H9 (cell line): ENCODE measurements at regions not wholly inside any gene's neighbourhood (a gene's known extent, or its start where the extent isn't known, plus 50 kb on each side); places are given as distances from the start of the nearest gene placed in this dataset.

Experiments
- DNase-seq: peaks from one replicate; pipeline ENCODE4 v3.0.0-alpha.2; 2017
- H2AFZ ChIP-seq: one replicate; pipeline ENCODE4 v1.6.1; 2013; ENCODE audit warnings: mild to moderate bottlenecking, low read length, control low read depth, moderate library complexity
- H2AK5ac ChIP-seq: 2 replicates; pipeline ENCODE4 v1.6.1; 2013; ENCODE audit warnings: low read length, control low read depth, mixed read lengths; ENCODE audit not compliant: insufficient read length
- H2BK120ac ChIP-seq: one replicate; pipeline ENCODE4 v1.6.1; 2013; ENCODE audit warnings: low read depth, mild to moderate bottlenecking, low read length, control low read depth, inconsistent platforms; ENCODE audit not compliant: poor library complexity, severe bottlenecking
- H2BK12ac ChIP-seq: 2 replicates; pipeline ENCODE4 v1.6.1; 2013; ENCODE audit warnings: low read length, control low read depth, mixed read lengths, low read depth; ENCODE audit not compliant: insufficient read length
- H2BK15ac ChIP-seq: 2 replicates; pipeline ENCODE4 v1.6.1; 2013; ENCODE audit warnings: low read depth, low read length, control low read depth
- H2BK20ac ChIP-seq: one replicate; pipeline ENCODE4 v1.6.1; 2013; ENCODE audit warnings: low read depth, mild to moderate bottlenecking, low read length, control low read depth, inconsistent platforms; ENCODE audit not compliant: poor library complexity, severe bottlenecking
- H2BK5ac ChIP-seq: 2 replicates; pipeline ENCODE4 v1.6.1; 2013; ENCODE audit warnings: low read length, control low read depth, mixed read lengths; ENCODE audit not compliant: insufficient read length
- H3K14ac ChIP-seq: 2 replicates; pipeline ENCODE4 v1.6.1; 2013; ENCODE audit warnings: low read length, control low read depth; ENCODE audit not compliant: insufficient read depth
- H3K18ac ChIP-seq: 2 replicates; pipeline ENCODE4 v1.6.1; 2013; ENCODE audit warnings: low read depth, mild to moderate bottlenecking, mixed read lengths, low read length, control low read depth; ENCODE audit not compliant: insufficient read length
- H3K23ac ChIP-seq: 2 replicates; pipeline ENCODE4 v1.6.1; 2013; ENCODE audit warnings: low read length, control low read depth, mixed read lengths, low read depth; ENCODE audit not compliant: insufficient read length
- H3K23me2 ChIP-seq: 2 replicates; pipeline ENCODE4 v1.6.1; 2013; ENCODE audit warnings: low read depth, mild to moderate bottlenecking, mixed read lengths, low read length, control low read depth; ENCODE audit not compliant: insufficient read length, poor library complexity, severe bottlenecking
- H3K27ac ChIP-seq: 2 replicates; pipeline ENCODE4 v1.5.1; 2013; ENCODE audit warnings: low read length, control low read depth, mixed read lengths, low read depth; ENCODE audit not compliant: insufficient read length
- H3K27me3 ChIP-seq: 2 replicates; pipeline ENCODE4 v1.6.1; 2013; ENCODE audit warnings: low read length, control low read depth, inconsistent platforms; ENCODE audit not compliant: insufficient read depth
- H3K4ac ChIP-seq: 2 replicates; pipeline ENCODE4 v1.6.1; 2013; ENCODE audit warnings: low read depth, mild to moderate bottlenecking, control low read depth, inconsistent platforms, low read length, moderate library complexity
- H3K4me1 ChIP-seq: 2 replicates; pipeline ENCODE4 v1.6.1; 2013; ENCODE audit warnings: low read length, control low read depth, inconsistent platforms; ENCODE audit not compliant: insufficient read depth
- H3K4me2 ChIP-seq: 2 replicates; pipeline ENCODE4 v1.6.1; 2013; ENCODE audit warnings: low read length, control low read depth, mixed read lengths; ENCODE audit not compliant: insufficient read length, insufficient read depth
- H3K56ac ChIP-seq: 2 replicates; pipeline ENCODE4 v1.6.1; 2013; ENCODE audit warnings: low read depth, mild to moderate bottlenecking, mixed read lengths, low read length, control low read depth; ENCODE audit not compliant: insufficient read length
- H3K79me1 ChIP-seq: 2 replicates; pipeline ENCODE4 v1.6.1; 2013; ENCODE audit warnings: low read depth, mild to moderate bottlenecking, moderate library complexity, low read length, control low read depth, inconsistent platforms; ENCODE audit not compliant: insufficient read depth, poor library complexity, severe bottlenecking
- H3K79me2 ChIP-seq: 2 replicates; pipeline ENCODE4 v1.6.1; 2013; ENCODE audit warnings: low read length, control low read depth, inconsistent platforms; ENCODE audit not compliant: insufficient read depth
- H3K9ac ChIP-seq: 2 replicates; pipeline ENCODE4 v1.6.1; 2013; ENCODE audit warnings: low read length, control low read depth, mixed read lengths; ENCODE audit not compliant: insufficient read length; ENCODE audit errors: extremely low read depth
- H3K9me3 ChIP-seq: one replicate; pipeline ENCODE4 v1.6.1; 2013; ENCODE audit warnings: low read depth, low read length, inconsistent platforms; ENCODE audit not compliant: control insufficient read depth
- H3T11ph ChIP-seq: one replicate; pipeline ENCODE4 v1.6.1; 2013; ENCODE audit warnings: mild to moderate bottlenecking, low read length, control low read depth, inconsistent platforms
- H4K20me1 ChIP-seq: one replicate; pipeline ENCODE4 v1.6.1; 2013; ENCODE audit not compliant: control insufficient read depth, insufficient read length, insufficient read depth
- H4K5ac ChIP-seq: 2 replicates; pipeline ENCODE4 v1.6.1; 2013; ENCODE audit warnings: low read depth, mild to moderate bottlenecking, mixed read lengths, low read length, control low read depth; ENCODE audit not compliant: insufficient read length
- H4K8ac ChIP-seq: replicated peaks from 2 replicates; pipeline ENCODE4 v1.6.1; 2013; ENCODE audit warnings: low read length, control low read depth, mixed read lengths, low read depth; ENCODE audit not compliant: insufficient read length
- H4K91ac ChIP-seq: 2 replicates; pipeline ENCODE4 v1.6.1; 2013; ENCODE audit warnings: low read depth, mild to moderate bottlenecking, moderate library complexity, mixed read lengths, low read length, control low read depth; ENCODE audit not compliant: insufficient read length
- H3K27ac Mint-ChIP-seq, 3 experiments: 2 replicates in 2 of 3; 3 replicates in 1 of 3; pipeline ENCODE4 v1.8.0; 2020 to 2021; ENCODE audit warnings: mixed read lengths in 3 of 3, mild to moderate bottlenecking in 1 of 3, moderate library complexity in 1 of 3
- H3K27me3 Mint-ChIP-seq: 2 replicates; pipeline ENCODE4 v1.8.0; 2021; ENCODE audit warnings: low read depth, mild to moderate bottlenecking, moderate library complexity, mixed read lengths
- H3K36me3 Mint-ChIP-seq, 3 experiments: 2 replicates in 2 of 3; 3 replicates in 1 of 3; pipeline ENCODE4 v1.8.0; 2020 to 2021; ENCODE audit warnings: low read depth in 3 of 3, mixed read lengths in 3 of 3; ENCODE audit not compliant: insufficient read depth in 1 of 3
- H3K4me1 Mint-ChIP-seq, 2 experiments: 2 replicates each; pipeline ENCODE4 v1.8.0; 2020; ENCODE audit warnings: mixed read lengths in 2 of 2
- H3K4me3 Mint-ChIP-seq, 2 experiments: 2 replicates in 1 of 2; 3 replicates in 1 of 2; pipeline ENCODE4 v1.8.0; 2020 to 2021; ENCODE audit warnings: mild to moderate bottlenecking in 2 of 2, mixed read lengths in 2 of 2, moderate library complexity in 1 of 2
- H3K9me3 Mint-ChIP-seq, 2 experiments: 2 replicates in 1 of 2; 3 replicates in 1 of 2; pipeline ENCODE4 v1.8.0; 2020; ENCODE audit warnings: mild to moderate bottlenecking in 2 of 2, mixed read lengths in 2 of 2, moderate library complexity in 1 of 2
- WGBS: extraction: QIAGEN DNeasy Blood & Tissue Kit; methylation state at CpG from one replicate; pipeline ENCODE4 v1.1.7; 2013; ENCODE audit warnings: missing lambda C conversion rate, low lambda C conversion rate, mixed read lengths; ENCODE audit not compliant: insufficient read length; ENCODE audit errors: extremely low coverage; 5-methylcytosine and 5-hydroxymethylcytosine counted together
- TF ChIP-seq, protein P1 (sequence below): fragments of 200-600 bp; sonication (generic); conservative IDR thresholded peaks from 3 replicates; pipeline ENCODE4 v1.8.0; 2021; ENCODE audit warnings: antibody characterized with exemption, mild to moderate bottlenecking

DNA sequence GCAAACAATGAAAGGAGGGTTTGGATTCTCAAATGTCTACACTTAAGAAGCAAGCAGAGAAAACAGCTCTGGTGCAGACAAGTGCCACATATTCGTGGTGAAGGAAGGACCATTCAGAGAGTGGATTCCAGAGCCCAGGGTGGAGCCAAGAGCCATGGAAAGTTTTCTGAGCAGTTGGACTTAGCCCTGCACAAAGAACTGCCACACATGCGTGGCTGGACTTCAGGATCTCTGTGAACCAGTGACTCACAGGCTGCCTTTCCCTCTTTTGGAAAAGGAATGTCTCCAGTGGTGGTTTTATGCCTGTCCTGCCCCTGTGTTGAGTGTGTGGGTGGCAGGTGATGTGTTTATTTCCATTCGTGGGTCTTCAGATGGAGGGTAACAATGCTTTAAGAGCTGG lies 489.5 kb downstream of the CDH26 start:
- no peak overlapping the region for H2AK5ac ChIP-seq
- no peak overlapping the region for H2BK15ac ChIP-seq
- no peak overlapping the region for H3K18ac ChIP-seq
- no peak overlapping the region for H3K14ac ChIP-seq
- H2BK20ac ChIP-seq, result no peak overlapping the region
- no peak overlapping the region for H4K91ac ChIP-seq
- Mint-ChIP-seq H3K9me3 (peaks cover 0 to 2% of the 10 kb centered on the region in 2 experiments; a peak in 1 of 5 replicates), H3K4me1 (peaks cover 2 to 7% of the 10 kb centered on the region in 2 experiments; a peak in 2 of 4 replicates), H3K27ac (no peak overlapping the region), H3K27me3 (peaks cover 11% of the 10 kb centered on the region), H3K4me3 (no peak overlapping the region), H3K36me3 (no peaks in the 10 kb centered on the region)
- H3K23me2 ChIP-seq, result no peaks in the 10 kb centered on the region
- H3K56ac ChIP-seq, result no peak overlapping the region
- no peaks in the 10 kb centered on the region for H4K20me1 ChIP-seq
- H3K27me3 ChIP-seq, result no peaks in the 10 kb centered on the region
- no peak overlapping the region for H2BK5ac ChIP-seq
- H3K79me2 ChIP-seq, result no peaks in the 10 kb centered on the region; the same call in 1 of the 2 replicates
- H3T11ph ChIP-seq, result no peak overlapping the region
- H3K27ac ChIP-seq, result no peak overlapping the region
- H3K9ac ChIP-seq, result no peak overlapping the region
- no peaks in the 10 kb centered on the region for H3K9me3 ChIP-seq
- no peak overlapping the region for H3K4ac ChIP-seq
- DNase-seq, result no peak
- TF ChIP-seq, protein P1, sequence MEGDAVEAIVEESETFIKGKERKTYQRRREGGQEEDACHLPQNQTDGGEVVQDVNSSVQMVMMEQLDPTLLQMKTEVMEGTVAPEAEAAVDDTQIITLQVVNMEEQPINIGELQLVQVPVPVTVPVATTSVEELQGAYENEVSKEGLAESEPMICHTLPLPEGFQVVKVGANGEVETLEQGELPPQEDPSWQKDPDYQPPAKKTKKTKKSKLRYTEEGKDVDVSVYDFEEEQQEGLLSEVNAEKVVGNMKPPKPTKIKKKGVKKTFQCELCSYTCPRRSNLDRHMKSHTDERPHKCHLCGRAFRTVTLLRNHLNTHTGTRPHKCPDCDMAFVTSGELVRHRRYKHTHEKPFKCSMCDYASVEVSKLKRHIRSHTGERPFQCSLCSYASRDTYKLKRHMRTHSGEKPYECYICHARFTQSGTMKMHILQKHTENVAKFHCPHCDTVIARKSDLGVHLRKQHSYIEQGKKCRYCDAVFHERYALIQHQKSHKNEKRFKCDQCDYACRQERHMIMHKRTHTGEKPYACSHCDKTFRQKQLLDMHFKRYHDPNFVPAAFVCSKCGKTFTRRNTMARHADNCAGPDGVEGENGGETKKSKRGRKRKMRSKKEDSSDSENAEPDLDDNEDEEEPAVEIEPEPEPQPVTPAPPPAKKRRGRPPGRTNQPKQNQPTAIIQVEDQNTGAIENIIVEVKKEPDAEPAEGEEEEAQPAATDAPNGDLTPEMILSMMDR, result no peak
- no peak overlapping the region for H4K8ac ChIP-seq
- no peaks in the 10 kb centered on the region for H3K4me1 ChIP-seq
- no CpG with 5 or more reads among the region's 3 CpGs for WGBS
- no peak overlapping the region for H3K4me2 ChIP-seq
- H2AFZ ChIP-seq, result no peak overlapping the region
- no peak overlapping the region for H2BK12ac ChIP-seq
- no peak overlapping the region for H3K23ac ChIP-seq
- H3K79me1 ChIP-seq, result no peaks in the 10 kb centered on the region
- H2BK120ac ChIP-seq, result no peak overlapping the region
- no peak overlapping the region for H4K5ac ChIP-seq
